Muscle of back (tissue), 3 donors: ENCODE measurements at regions not wholly inside any gene's neighbourhood (a gene's known extent, or its start where the extent isn't known, plus 50 kb on each side); places are given as distances from the start of the nearest gene placed in this dataset.

Experiments used
- DNase-seq, 3 donors: peaks; one replicate each; pipeline versions ENCODE4 v3.0.0 to v3.0.0-alpha.2; 2013

DNA sequence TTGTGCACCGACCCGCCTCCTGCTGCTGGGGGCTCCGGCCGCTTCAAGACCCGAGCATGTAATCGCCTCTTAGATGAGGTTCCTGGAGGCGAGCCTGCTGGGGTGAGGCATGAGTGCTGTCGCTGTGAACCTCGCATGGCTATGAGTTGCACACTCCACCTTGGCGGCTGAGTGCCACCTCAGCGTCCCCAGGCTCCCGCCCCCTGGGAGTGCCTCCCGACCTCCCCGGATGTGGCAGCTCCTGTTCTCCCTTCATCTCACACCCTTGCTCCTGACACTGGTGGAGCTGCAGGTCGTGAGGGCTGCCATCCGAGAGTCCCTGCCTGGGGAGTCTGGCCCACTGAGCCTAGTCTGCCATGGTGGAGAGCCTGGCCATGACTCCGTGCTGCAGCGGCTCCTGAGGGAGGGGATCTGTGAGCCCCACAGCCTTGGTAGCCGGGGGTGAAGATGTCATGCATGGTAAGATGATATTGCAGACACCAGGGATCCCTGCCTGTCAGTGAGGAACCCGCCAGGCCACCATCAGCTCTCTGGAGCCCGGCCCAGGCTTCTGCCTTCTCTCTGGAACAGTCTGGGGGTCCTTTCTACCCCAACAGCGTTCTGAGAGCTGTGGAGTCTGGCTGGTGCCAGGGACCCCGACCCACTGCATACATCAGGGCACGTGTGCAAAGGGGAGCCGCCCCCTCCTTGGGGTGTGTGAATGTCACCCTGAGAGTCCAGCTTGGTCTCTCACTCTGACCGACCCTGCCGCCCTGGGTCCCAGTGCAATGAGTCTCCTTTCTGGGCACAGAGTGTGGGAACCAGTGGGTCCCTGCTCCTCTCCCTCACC lies 61.6 kb upstream of the HS6ST1 start:
- DNase-seq, result no peak

- DNase-seq, result no peak
Measured at GRCh38 chr2:128380961-128381938, 62.6 kb upstream of the HS6ST1 start.

DNA sequence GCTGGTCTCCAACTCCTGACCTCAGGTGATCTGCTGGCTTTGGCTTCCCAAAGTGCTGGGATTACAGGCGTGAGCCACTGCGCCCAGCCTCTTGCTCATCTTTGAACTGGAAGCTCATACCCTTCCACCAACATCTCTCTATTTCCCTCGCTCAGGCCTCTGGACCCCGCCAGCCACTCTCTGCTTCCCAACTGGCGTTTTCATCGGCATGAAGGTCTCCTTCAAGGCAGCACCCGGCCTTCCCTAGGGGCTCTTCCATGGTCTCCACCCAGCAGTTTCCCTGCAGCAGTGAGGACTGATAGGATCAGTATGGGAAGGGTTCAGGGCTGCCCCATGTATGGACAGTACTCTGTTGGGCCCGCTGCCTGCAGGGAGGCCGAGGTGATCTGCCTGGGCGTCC lies 65.8 kb upstream of the HS6ST1 start:
- DNase-seq, result no peak

GRCh38 chr2:128384956-128385355 lies 66.3 kb upstream of the HS6ST1 start:
- no peak for DNase-seq

DNA sequence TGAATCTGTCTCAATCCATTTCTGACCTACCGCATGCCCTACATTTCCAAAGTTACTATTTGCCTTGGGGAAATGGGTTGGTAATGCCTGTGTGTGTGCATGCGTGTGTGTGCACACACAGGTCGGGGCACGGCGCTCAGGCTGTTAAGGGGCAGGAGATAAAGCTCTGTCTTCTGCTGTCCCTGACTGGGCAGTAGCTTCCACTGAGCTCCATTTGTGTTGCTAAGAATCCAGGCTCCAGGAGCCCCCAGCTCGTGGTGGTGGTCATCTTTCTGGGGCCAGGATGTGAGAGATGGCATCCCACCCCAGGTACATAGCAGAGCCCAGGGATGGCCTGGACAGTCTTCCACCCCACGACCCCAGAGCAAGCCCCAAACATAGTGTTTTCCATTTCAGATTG lies 66.7 kb upstream of the HS6ST1 start:
- no peak for DNase-seq

DNA sequence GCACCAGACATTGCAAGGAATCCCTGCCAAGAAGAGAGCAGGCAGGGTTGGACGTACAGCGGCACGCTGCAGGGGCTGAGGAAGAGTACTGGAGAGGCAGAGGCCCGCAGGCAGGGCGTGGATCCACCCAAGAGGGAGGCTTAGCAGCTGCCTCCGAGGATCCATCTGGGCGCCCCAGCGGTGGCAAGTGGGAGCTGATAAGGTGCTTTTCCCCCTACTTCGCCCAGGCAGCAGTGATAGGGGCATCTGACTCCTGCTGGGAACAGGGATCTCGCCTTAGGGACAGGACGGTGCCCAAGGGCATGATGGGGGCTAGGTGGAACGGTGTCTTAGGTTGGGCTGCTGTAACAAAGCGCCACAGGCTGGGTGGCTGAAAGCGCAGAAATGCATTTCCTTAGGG lies 67.4 kb upstream of the HS6ST1 start:
- DNase-seq, result no peak

DNA sequence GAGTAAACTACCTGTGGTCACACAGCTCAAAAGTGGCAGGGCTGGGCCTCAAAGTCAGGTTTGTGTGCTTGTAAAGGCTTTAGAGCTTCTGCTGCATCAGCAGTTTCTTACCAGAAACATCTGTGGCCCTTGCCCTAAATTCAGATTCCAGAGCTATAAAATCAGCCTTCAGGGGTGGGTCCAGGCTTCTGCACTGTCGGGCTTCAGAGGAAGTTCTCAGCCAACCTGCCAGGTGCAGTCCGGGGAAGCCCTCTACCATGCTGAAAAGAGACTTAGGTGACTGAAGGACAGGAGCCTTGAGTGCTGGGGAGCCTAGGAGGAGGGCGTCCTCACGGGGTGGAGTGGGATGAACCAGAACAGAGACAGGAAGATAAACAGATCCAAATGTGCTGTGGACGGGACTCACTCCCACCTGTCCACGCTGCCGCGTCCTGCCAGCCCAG lies 69.9 kb upstream of the HS6ST1 start:
- no peak for DNase-seq

DNA sequence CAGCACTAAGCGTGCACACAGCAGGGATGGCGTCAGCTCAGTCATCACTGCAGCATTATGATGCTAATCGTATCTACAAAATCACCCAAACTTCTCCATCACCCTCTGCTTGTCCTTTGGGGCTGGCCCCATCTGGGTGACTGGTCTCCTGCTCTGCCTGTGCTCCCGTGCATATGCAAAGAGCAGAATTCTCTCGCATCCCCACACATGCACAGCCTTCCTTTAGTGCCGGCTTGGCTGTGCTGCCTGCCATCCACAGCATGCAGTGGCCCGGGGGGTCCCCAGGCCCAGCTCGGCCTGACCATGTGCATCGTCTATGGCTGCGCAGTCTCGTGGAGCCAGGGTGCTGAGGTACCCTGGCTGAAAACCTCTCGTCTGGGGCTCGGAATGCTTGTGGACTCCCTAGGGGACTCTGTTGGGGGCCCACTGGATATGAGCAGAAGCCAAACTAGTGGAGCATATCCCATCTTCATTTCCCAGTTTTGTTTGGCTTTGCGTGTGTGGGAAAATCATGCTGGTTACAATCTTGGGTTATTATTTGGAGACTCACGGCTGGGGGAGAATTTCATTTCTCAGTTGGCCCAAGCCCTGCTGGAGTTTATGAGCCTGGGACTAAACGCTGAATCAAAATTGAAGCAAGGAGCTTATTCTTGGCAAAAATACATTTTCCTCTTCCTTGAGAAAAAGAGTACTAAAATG lies 70.9 kb upstream of the HS6ST1 start:
- DNase-seq, result peak in 1 of 3 donors; percentile 68

GRCh38 chr2:128390256-128390990 lies 71.8 kb upstream of the HS6ST1 start:
- no peak for DNase-seq

DNA sequence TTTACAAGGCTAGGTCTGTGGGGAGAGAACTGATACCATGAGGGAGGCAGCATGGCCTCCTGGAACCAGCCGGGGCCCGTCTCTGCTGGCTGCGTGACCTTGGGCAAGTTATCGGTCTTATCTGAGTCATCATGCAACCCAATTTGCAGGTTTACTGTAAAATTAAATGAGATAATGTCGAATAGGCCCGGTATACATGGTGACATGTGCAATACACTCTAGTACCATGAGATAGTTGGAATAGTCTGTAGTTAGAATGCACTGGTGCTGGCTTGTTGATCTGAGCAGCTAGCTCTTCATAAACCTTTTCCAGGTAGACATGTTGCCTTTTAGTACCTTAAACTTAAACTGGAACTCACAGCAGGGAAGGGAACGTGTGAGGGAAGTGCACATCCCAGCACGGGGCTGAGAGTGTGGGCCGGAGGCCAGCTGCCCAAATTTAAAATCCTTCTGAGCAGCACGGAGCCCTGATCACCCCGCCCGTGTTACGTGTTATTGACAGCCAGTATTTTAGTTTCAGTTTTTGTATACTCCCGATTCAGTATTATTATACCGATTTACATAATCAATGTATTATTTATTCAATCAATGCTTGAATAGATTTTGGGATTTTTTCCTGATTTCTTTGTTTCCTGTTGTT lies 72.4 kb upstream of the HS6ST1 start:
- no peak for DNase-seq

- DNase-seq, result no peak
Measured at GRCh38 chr2:128391679-128392078, 73.0 kb upstream of the HS6ST1 start.

DNA sequence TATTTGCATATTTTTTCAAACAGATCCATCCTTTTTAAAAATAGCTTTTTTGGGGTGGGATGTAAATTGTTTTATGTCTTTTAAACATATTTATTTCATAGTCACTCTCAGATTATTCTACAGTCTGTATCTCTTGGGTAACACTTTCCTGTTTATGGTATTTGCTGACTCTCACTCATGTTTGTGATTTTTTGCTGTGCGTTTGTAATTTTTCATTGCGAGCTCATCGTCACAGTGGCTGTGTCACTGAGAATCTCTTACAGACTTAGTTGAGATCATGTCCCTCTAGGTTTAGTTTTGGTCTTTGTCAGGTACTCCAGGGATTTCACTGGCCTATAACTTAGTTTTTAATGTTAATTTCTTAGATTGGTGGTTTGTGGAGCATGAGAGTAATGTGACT lies 73.5 kb upstream of the HS6ST1 start:
- no peak for DNase-seq

DNA sequence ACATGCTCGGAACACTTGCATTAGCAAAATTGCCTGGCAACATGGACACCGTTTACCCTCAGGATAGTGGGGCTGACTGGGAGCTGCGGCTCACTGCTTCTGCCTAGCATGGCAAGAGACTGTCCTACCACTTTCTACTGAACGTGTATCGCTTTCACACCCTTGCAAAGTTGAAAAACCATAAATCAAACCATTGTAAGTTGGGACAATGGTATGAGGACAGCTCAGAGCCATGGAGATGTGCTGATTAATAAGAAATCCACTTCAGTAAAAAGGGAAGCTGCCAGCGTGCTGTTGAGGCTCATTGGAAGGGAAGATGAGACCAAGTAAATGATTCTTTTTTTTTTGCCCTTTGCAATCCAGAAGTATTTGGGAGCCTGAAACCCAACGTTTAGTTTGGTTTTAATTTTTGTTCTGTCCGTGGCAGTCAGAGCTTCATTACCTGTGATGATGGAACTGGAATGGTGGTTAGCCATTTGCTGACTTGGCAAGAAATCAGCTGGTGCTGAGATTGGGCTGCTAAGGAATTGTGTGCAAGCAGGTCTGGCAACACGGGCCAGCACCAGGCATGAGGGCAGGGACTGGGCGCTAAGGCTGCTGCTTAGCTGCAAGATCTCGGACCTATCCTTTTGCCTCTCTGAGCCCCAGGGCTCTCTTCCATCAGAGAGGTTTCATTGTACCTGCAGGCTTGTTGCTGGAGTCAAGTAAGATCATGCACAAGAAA lies 75.5 kb upstream of the HS6ST1 start:
- no peak for DNase-seq

DNA sequence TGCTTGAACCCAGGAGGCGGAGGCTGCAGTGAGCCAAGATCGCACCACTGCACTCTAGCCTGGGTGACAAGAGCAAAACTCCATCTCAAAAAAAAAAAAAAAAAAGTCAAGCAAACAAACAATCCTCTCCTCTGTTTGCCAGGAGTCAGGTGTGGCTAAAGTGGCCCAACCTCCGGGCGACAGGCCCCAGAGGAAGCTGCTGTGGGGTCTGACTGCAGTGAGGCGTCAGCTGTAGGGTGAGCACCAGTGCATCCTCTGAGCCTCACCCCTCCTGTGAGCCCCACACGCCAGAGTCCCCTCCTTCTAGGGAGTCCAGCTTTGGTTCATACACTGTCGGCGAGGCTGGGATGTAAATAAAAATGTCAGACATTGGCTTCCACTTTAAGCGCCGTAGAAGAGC lies 76.5 kb upstream of the HS6ST1 start:
- DNase-seq, result no peak

GRCh38 chr2:128395640-128396499 lies 77.2 kb upstream of the HS6ST1 start:
- DNase-seq, result peak in 1 of 3 donors; percentile 44

GRCh38 chr2:128396500-128396891 lies 77.8 kb upstream of the HS6ST1 start:
- peak in 1 of 3 donors; percentile 33 for DNase-seq

GRCh38 chr2:128396946-128397345 lies 78.3 kb upstream of the HS6ST1 start:
- DNase-seq, result peak in 1 of 3 donors; percentile 23

- no peak for DNase-seq
Measured at GRCh38 chr2:128399256-128399655, 80.6 kb upstream of the HS6ST1 start.

- DNase-seq, result no peak
Measured at GRCh38 chr2:128399690-128400291, 81.1 kb upstream of the HS6ST1 start.
